ENCODE measurements at regions not wholly inside any gene's neighbourhood (a gene's known extent, or its start where the extent isn't known, plus 50 kb on each side); places are given as distances from the start of the nearest gene placed in this dataset.

DNA sequence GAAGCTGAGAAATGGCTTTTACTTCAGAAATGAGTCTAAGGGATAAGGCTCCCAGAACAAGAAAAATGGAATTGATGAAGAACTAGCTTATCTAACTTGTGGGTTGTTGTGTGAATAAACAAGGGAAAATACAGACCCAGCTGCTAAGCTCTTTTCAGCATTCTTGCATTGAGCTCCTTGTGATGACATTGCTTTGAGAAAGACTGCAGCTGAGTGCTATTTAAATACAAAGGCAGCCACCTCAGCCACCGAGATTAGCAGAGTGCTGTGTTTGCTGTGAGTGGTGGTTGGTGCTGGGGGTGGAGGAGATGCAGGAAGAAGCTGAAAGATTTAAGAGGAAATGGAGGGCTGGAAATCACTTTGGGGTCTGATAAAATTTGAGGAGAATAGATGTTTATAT, 396.0 kb upstream of the PRICKLE1 start:
- no peak for ATAC-seq
- Histone ChIP-seq H3K4me1 (ENCODE audit: insufficient read depth, low read length) (peaks cover 15% of the 10 kb centered on the region), H3K9me3 (ENCODE audit: low read length) (no peaks in the 10 kb centered on the region), H4K20me1 (ENCODE audit: low read length) (no peaks in the 10 kb centered on the region), H3K79me2 (ENCODE audit: low read length) (no peaks in the 10 kb centered on the region), H3K27ac (ENCODE audit: low read length) (no peak overlapping the region), H3F3A (ENCODE audit: low read length, unreplicated experiment) (no peaks in the 10 kb centered on the region), H3K4me3 (ENCODE audit: low read length) (no peak overlapping the region), H3K27me3 (ENCODE audit: low read length) (no peaks in the 10 kb centered on the region), H3K4me2 (ENCODE audit: low read length) (no peak overlapping the region), H3K9me2 (replicated peaks; ENCODE audit: low read length) (0 out of 2 replicates have a peak, but pooled peaks cover 4% of the 10 kb centered on the region), H3K36me3 (ENCODE audit: low read depth, low read length) (no peaks in the 10 kb centered on the region), H2AFZ (ENCODE audit: low read length) (no peak overlapping the region), H3K9ac (ENCODE audit: low read length) (no peak overlapping the region)
- TF ChIP-seq EZH2phosphoT487 (IDR thresholded peaks at IDR 0.05; ENCODE audit: borderline replicate concordance, low read length) (no peak), CTCF (conservative IDR thresholded peaks at IDR 0.05; ENCODE audit: low read depth, low read length) (no peak), EZH2 (IDR thresholded peaks at IDR 0.05; ENCODE audit: low read length, unreplicated experiment) (no peak)
- POLR2A ChIA-PET (ENCODE audit: unreplicated experiment), result no interaction called here
- intact Hi-C loops (cut with micrococcal nuclease), result no loop called here
- no peak for DNase-seq
- CTCF ChIA-PET, result interaction anchor here (0.6 kb wide), 1 partner anchor 400 kb away, joined by 7 read pairs; no protein-coding TSS in a partner anchor
- no TSS peak for BruUV-seq (replicated peaks)

DNA sequence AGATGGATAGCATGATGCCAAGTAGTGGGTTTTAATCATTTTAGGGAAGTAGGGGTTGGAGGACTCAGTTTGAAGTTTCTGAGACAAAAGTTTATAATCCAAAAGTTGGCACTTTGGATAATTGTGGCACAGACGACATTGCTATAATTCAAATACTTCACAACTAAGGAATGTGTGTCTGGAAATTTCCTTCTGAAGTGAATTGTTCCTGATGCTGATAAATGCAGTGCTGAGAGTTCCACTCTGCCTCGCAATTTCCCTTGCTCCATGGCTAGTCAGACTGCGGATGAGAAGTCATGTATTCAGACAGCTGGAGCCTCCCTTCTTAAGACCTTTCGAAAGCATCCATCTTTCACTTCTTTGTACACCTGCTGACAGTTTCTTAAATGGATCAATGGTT, 393.3 kb upstream of the PRICKLE1 start:
- intact Hi-C loops (cut with micrococcal nuclease), result loop anchor here (5.0 kb wide), 1 partner anchor 294 kb away; no protein-coding TSS in a partner anchor

More for the DNA sequence above, 393.3 kb upstream of the PRICKLE1 start:
- H3K79me2 ChIP-seq (ENCODE audit: low read length), result no peaks in the 10 kb centered on the region
- POLR2A ChIA-PET (ENCODE audit: unreplicated experiment), result no interaction called here
- no peak for TF ChIP-seq EZH2 (IDR thresholded peaks at IDR 0.05; ENCODE audit: low read length, unreplicated experiment)
- no peak for TF ChIP-seq EZH2phosphoT487 (IDR thresholded peaks at IDR 0.05; ENCODE audit: borderline replicate concordance, low read length)
- TF ChIP-seq CTCF (conservative IDR thresholded peaks at IDR 0.05; ENCODE audit: low read depth, low read length), result no peak
- no peaks in the 10 kb centered on the region for H3K9me3 ChIP-seq (ENCODE audit: low read length)
- no peak overlapping the region for H2AFZ ChIP-seq (ENCODE audit: low read length)
- H3K9me2 ChIP-seq (replicated peaks; ENCODE audit: low read length), result 0 out of 2 replicates have a peak, but pooled peaks cover 4% of the 10 kb centered on the region
- no peaks in the 10 kb centered on the region for H3K27me3 ChIP-seq (ENCODE audit: low read length)
- H3F3A ChIP-seq (ENCODE audit: low read length, unreplicated experiment), result no peaks in the 10 kb centered on the region
- H3K4me1 ChIP-seq (ENCODE audit: insufficient read depth, low read length), result peaks cover 18% of the 10 kb centered on the region
- DNase-seq (no peak), ATAC-seq (no peak)
- H4K20me1 ChIP-seq (ENCODE audit: low read length), result no peaks in the 10 kb centered on the region
- no peak overlapping the region for H3K9ac ChIP-seq (ENCODE audit: low read length)
- H3K27ac ChIP-seq (ENCODE audit: low read length), result no peak overlapping the region
- no TSS peak for BruUV-seq (replicated peaks)
- CTCF ChIA-PET, result no interaction called here
- H3K4me2 ChIP-seq (ENCODE audit: low read length), result no peak overlapping the region
- H3K4me3 ChIP-seq (ENCODE audit: low read length), result no peak overlapping the region
- no peaks in the 10 kb centered on the region for H3K36me3 ChIP-seq (ENCODE audit: low read depth, low read length)

Data from PC-3 (cell line).